H1 (cell line): ENCODE measurements at regions not wholly inside any gene's neighbourhood (a gene's known extent, or its start where the extent isn't known, plus 50 kb on each side); places are given as distances from the start of the nearest gene placed in this dataset.

Experiments used
- CTCF ChIA-PET: fragments of 300-600 bp; sonication (Branson Sonifier 250); formaldehyde crosslinking; loops from one replicate; lab custom pipeline; 2021; ENCODE audit not compliant: partially characterized antibody; lab: Charles Lee
- POLR2A ChIA-PET: fragments of 300-600 bp; sonication (Branson Sonifier 250); formaldehyde crosslinking; loops from one replicate; lab custom pipeline; 2021; ENCODE audit warnings: inconsistent platforms; ENCODE audit not compliant: partially characterized antibody; lab: Charles Lee
- DNase-seq, 2 experiments: peaks; one replicate each; pipeline versions ENCODE4 v3.0.0 to v3.0.0-alpha.2; 2010 to 2022; ENCODE audit warnings: low spot score in 2 of 2, low read depth in 1 of 2, mixed read lengths in 1 of 2
- FAIRE-seq: peaks from 2 replicates; lab custom pipeline; 2011; peaks lifted over from hg19 to GRCh38; lab: Jason Lieb, UNC
- H2AFZ ChIP-seq: 2 replicates; pipeline ENCODE4 v1.8.1; 2012; ENCODE audit warnings: low read length, inconsistent platforms
- H2AK5ac ChIP-seq: 2 replicates; pipeline ENCODE4 v1.6.1; 2013; ENCODE audit warnings: low read depth, low read length
- H2BK120ac ChIP-seq: replicated peaks from 2 replicates; pipeline ENCODE3; 2013; ENCODE audit warnings: low read depth, low read length, inconsistent platforms
- H2BK12ac ChIP-seq: 2 replicates; pipeline ENCODE4 v1.6.1; 2013; ENCODE audit warnings: low read depth, low read length
- H2BK15ac ChIP-seq: 2 replicates; pipeline ENCODE4 v1.6.1; 2013; ENCODE audit warnings: low read length
- H2BK20ac ChIP-seq: 2 replicates; pipeline ENCODE4 v1.6.1; 2013; ENCODE audit warnings: low read length
- H2BK5ac ChIP-seq: 2 replicates; pipeline ENCODE4 v1.6.1; 2013; ENCODE audit warnings: low read depth, low read length
- H3K14ac ChIP-seq: 2 replicates; pipeline ENCODE4 v1.6.1; 2013; ENCODE audit warnings: inconsistent platforms; ENCODE audit not compliant: insufficient read length
- H3K18ac ChIP-seq: 2 replicates; pipeline ENCODE4 v1.6.1; 2013; ENCODE audit warnings: low read length; ENCODE audit errors: extremely low read depth
- H3K23ac ChIP-seq: 2 replicates; pipeline ENCODE4 v1.6.1; 2013; ENCODE audit warnings: inconsistent platforms; ENCODE audit not compliant: insufficient read length
- H3K23me2 ChIP-seq: 2 replicates; pipeline ENCODE4 v1.6.1; 2013; ENCODE audit warnings: low read depth, low read length
- H3K27ac ChIP-seq: 2 replicates; pipeline ENCODE4 v1.6.1; 2011; ENCODE audit warnings: low read depth, low read length, inconsistent platforms
- H3K27me3 ChIP-seq, 4 experiments: replicated peaks in 1 of 4; 1 replicate in 1 of 4; 2 replicates in 3 of 4; pipeline versions ENCODE4 v1.6.1 to v1.8.1; 2011 to 2013; ENCODE audit warnings: low read length in 3 of 4, mild to moderate bottlenecking in 3 of 4, inconsistent platforms in 2 of 4, mixed read lengths in 2 of 4, moderate library complexity in 1 of 4; ENCODE audit not compliant: control insufficient read depth in 3 of 4, insufficient read depth in 3 of 4; ENCODE audit errors: extremely low read depth in 1 of 4
- H3K36me3 ChIP-seq, 4 experiments: 2 replicates each; pipeline versions ENCODE4 v1.6.1 to v1.8.1; 2011 to 2013; ENCODE audit warnings: mild to moderate bottlenecking in 4 of 4, low read length in 3 of 4, moderate library complexity in 2 of 4, control low read depth in 1 of 4, inconsistent platforms in 1 of 4; ENCODE audit not compliant: insufficient read depth in 4 of 4, control insufficient read depth in 2 of 4
- H3K4ac ChIP-seq: replicated peaks from 2 replicates; pipeline ENCODE3; 2013; ENCODE audit warnings: low read length, low read depth, mixed read lengths, inconsistent platforms; ENCODE audit not compliant: insufficient read length
- H3K4me1 ChIP-seq, 4 experiments: replicated peaks in 1 of 4; 1 replicate in 1 of 4; 2 replicates in 3 of 4; pipeline versions ENCODE4 v1.6.1 to v1.8.1; 2011 to 2013; ENCODE audit warnings: low read length in 3 of 4, inconsistent platforms in 2 of 4, mixed read lengths in 1 of 4; ENCODE audit not compliant: insufficient read depth in 4 of 4, control insufficient read depth in 3 of 4
- H3K4me2 ChIP-seq, 2 experiments: 2 replicates each; pipeline versions ENCODE4 v1.6.1 to v1.8.1; 2011 to 2013; ENCODE audit warnings: low read depth in 2 of 2, low read length in 2 of 2, control low read depth in 1 of 2, inconsistent platforms in 1 of 2, mild to moderate bottlenecking in 1 of 2; ENCODE audit not compliant: insufficient read depth in 1 of 2
- H3K4me3 ChIP-seq, 4 experiments: fragments of 200-600, 300-600 bp in 1 of 4; sonication (generic), shearing (Covaris generic), sonication (Bioruptor Twin) in 1 of 4; 2 replicates each; pipeline versions ENCODE4 v1.5.1 to v1.8.1; 2011 to 2016; ENCODE audit warnings: low read length in 4 of 4, low read depth in 3 of 4, control low read depth in 2 of 4, inconsistent platforms in 2 of 4, mild to moderate bottlenecking in 2 of 4, mixed read lengths in 1 of 4, moderate library complexity in 1 of 4; ENCODE audit not compliant: insufficient read depth in 2 of 4; ENCODE audit errors: extremely low read depth in 1 of 4
- H3K56ac ChIP-seq: replicated peaks from 2 replicates; pipeline ENCODE3; 2013; ENCODE audit warnings: low read depth, mild to moderate bottlenecking, mixed read lengths, low read length, inconsistent platforms; ENCODE audit not compliant: insufficient read length
- H3K79me1 ChIP-seq: 2 replicates; pipeline ENCODE4 v1.6.1; 2013; ENCODE audit warnings: low read depth, low read length, control low read depth
- H3K79me2 ChIP-seq, 2 experiments: 2 replicates each; pipeline versions ENCODE4 v1.6.1 to v1.8.1; 2012 to 2013; ENCODE audit warnings: low read length in 2 of 2, mild to moderate bottlenecking in 2 of 2, inconsistent platforms in 1 of 2; ENCODE audit not compliant: insufficient read depth in 2 of 2, control insufficient read depth in 1 of 2
- H3K9ac ChIP-seq, 4 experiments: replicated peaks in 1 of 4; 1 replicate in 1 of 4; 2 replicates in 3 of 4; pipeline versions ENCODE4 v1.6.1 to v1.8.1; 2011 to 2013; ENCODE audit warnings: low read depth in 3 of 4, low read length in 3 of 4, control low read depth in 2 of 4, mild to moderate bottlenecking in 2 of 4, moderate library complexity in 2 of 4, inconsistent platforms in 1 of 4; ENCODE audit errors: extremely low read depth in 1 of 4
- H3K9me3 ChIP-seq, 2 experiments: 2 replicates each; pipeline versions ENCODE4 v1.6.1 to v1.8.1; 2012 to 2013; ENCODE audit warnings: mild to moderate bottlenecking in 2 of 2, moderate library complexity in 2 of 2, control low read depth in 1 of 2, inconsistent platforms in 1 of 2, low read depth in 1 of 2, low read length in 1 of 2, mixed read lengths in 1 of 2; ENCODE audit not compliant: insufficient read depth in 2 of 2
- H4K20me1 ChIP-seq, 2 experiments: replicated peaks in 1 of 2; 2 replicates each; pipeline versions ENCODE3 to v1.8.1; 2011 to 2013; ENCODE audit warnings: inconsistent platforms in 2 of 2, low read length in 2 of 2, mild to moderate bottlenecking in 1 of 2; ENCODE audit not compliant: insufficient read depth in 2 of 2, control insufficient read depth in 1 of 2
- H4K5ac ChIP-seq: 2 replicates; pipeline ENCODE4 v1.6.1; 2013; ENCODE audit warnings: low read length, low read depth, mixed read lengths, inconsistent platforms; ENCODE audit not compliant: insufficient read length
- H4K8ac ChIP-seq: 2 replicates; pipeline ENCODE4 v1.8.0; 2013; ENCODE audit warnings: mild to moderate bottlenecking, moderate library complexity, low read length, inconsistent platforms; ENCODE audit not compliant: insufficient read depth; ENCODE audit errors: extremely low read depth
- H4K91ac ChIP-seq: replicated peaks from 2 replicates; pipeline ENCODE3; 2013; ENCODE audit warnings: low read length, mixed read lengths, inconsistent platforms; ENCODE audit not compliant: insufficient read length
- BRCA1 ChIP-seq: IDR thresholded peaks from 2 replicates; pipeline ENCODE4 v1.6.1; 2012; ENCODE audit warnings: low read depth, low read length, improper control_type of control experiment
- GTF2F1 ChIP-seq: IDR thresholded peaks from 2 replicates; pipeline ENCODE4 v1.6.1; 2012; ENCODE audit warnings: low read depth, low read length, improper control_type of control experiment, borderline replicate concordance
- JUN ChIP-seq: IDR thresholded peaks from 2 replicates; pipeline ENCODE4 v1.6.1; 2011; ENCODE audit warnings: low read depth, mild to moderate bottlenecking, improper control_type of control experiment, low read length
- POU5F1 ChIP-seq: IDR thresholded peaks from 2 replicates; pipeline ENCODE4 v1.6.1; 2011; ENCODE audit warnings: low read depth, mild to moderate bottlenecking, low read length, moderate library complexity
- SAP30 ChIP-seq: fragments of 300-600 bp; sonication (generic); IDR thresholded peaks from 2 replicates; pipeline ENCODE4 v1.7.1; 2012; ENCODE audit warnings: low read length, moderate library complexity, mild to moderate bottlenecking, inconsistent platforms; ENCODE audit not compliant: insufficient read depth, insufficient replicate concordance
- SIX5 ChIP-seq: IDR thresholded peaks from 2 replicates; pipeline ENCODE4 v1.6.1; 2011; ENCODE audit warnings: mild to moderate bottlenecking, low read depth, low read length
- SP1 ChIP-seq: IDR thresholded peaks from 2 replicates; pipeline ENCODE4 v1.6.1; 2011; ENCODE audit warnings: low read depth, low read length
- TBP ChIP-seq: IDR thresholded peaks from 2 replicates; pipeline ENCODE4 v1.6.1; 2011; ENCODE audit warnings: low read depth, low read length, improper control_type of control experiment
- USF2 ChIP-seq: IDR thresholded peaks from 2 replicates; pipeline ENCODE4 v1.6.1; 2011; ENCODE audit warnings: low read length, improper control_type of control experiment
- WGBS, 2 experiments: shearing (Covaris generic) in 1 of 2; methylation state at CpG; one replicate each; pipeline versions ENCODE4 v1.1.6 to v1.1.7; 2013 to 2015; ENCODE audit warnings: low lambda C conversion rate in 2 of 2, mixed read lengths in 2 of 2, inconsistent platforms in 1 of 2, low coverage in 1 of 2, missing lambda C conversion rate in 1 of 2; ENCODE audit not compliant: insufficient replicate concordance in 2 of 2, insufficient coverage in 1 of 2, insufficient read length in 1 of 2; ENCODE audit errors: extremely low coverage in 1 of 2, missing lambda C conversion rate in 1 of 2; 5-methylcytosine and 5-hydroxymethylcytosine counted together

GRCh38 chr10:128793726-128794655 lies 667.8 kb upstream of the MKI67 start:
- Histone ChIP-seq H4K8ac (0 out of 2 replicates have a peak overlapping the region, but pooled peaks have one; percentile 20), H2BK20ac (no peak overlapping the region), H2AFZ (no peak overlapping the region), H3K4me2 (no peak overlapping the region), H2AK5ac (no peak overlapping the region), H3K56ac (no peak overlapping the region), H2BK12ac (no peak overlapping the region), H3K4ac (no peak overlapping the region), H3K9me3 (no peaks in the 10 kb centered on the region), H4K20me1 (no peaks in the 10 kb centered on the region), H3K18ac (no peak overlapping the region), H3K9ac (no peak overlapping the region), H3K14ac (no peak overlapping the region), H3K79me1 (no peaks in the 10 kb centered on the region), H3K36me3 (no peaks in the 10 kb centered on the region; a peak in 1 of 8 replicates), H2BK120ac (no peak overlapping the region), H3K4me3 (no peak overlapping the region), H4K5ac (no peak overlapping the region), H3K23me2 (no peaks in the 10 kb centered on the region), H2BK5ac (no peak overlapping the region), H4K91ac (no peak overlapping the region), H3K4me1 (no peaks in the 10 kb centered on the region), H3K79me2 (no peaks in the 10 kb centered on the region), H3K23ac (no peak overlapping the region), H3K27ac (no peak overlapping the region), H2BK15ac (no peak overlapping the region), H3K27me3 (no peaks in the 10 kb centered on the region)
- POLR2A ChIA-PET = no interaction called here
- CTCF ChIA-PET = no interaction called here
- no peak for FAIRE-seq
- WGBS, 2 experiments = 91% methylated on average over 10 of the region's 10 CpGs; no CpG with 5 or more reads in 1 of the 2 experiments
- DNase-seq = no peak
- TF ChIP-seq SAP30 (no peak), JUN (no peak), GTF2F1 (no peak), TBP (no peak), USF2 (no peak), POU5F1 (no peak), SIX5 (no peak), BRCA1 (no peak), SP1 (no peak)
